Prostate gland (tissue), 2 donors: ENCODE measurements at regions not wholly inside any gene's neighbourhood (a gene's known extent, or its start where the extent isn't known, plus 50 kb on each side); places are given as distances from the start of the nearest gene placed in this dataset.

Experiments used
- CTCF ChIP-seq, 4 experiments: fragments of 200-600 bp in 2 of 4; fragments of 450-650 bp in 2 of 4; sonication (generic) in 2 of 4; IDR thresholded peaks; 1 replicate in 3 of 4; 2 replicates in 1 of 4; pipeline ENCODE4 v1.5.1; 2016 to 2019; ENCODE audit warnings: antibody characterized with exemption in 4 of 4, mild to moderate bottlenecking in 2 of 4, moderate library complexity in 2 of 4
- POLR2A ChIP-seq: fragments of 450-650 bp; IDR thresholded peaks from one replicate; pipeline ENCODE4 v1.6.1; 2016; ENCODE audit warnings: antibody characterized with exemption, mild to moderate bottlenecking
- POLR2AphosphoS5 ChIP-seq: sonication (generic); formaldehyde crosslinking; IDR thresholded peaks from one replicate; pipeline ENCODE4 v1.6.1; 2017; ENCODE audit warnings: antibody characterized with exemption

GRCh38 chr2:6557737-6558136 is 308.0 kb downstream of the CMPK2 start:
- TF ChIP-seq CTCF (IDR thresholded peaks at IDR 0.05) (no peak), POLR2A (no peak), POLR2AphosphoS5 (no peak)
